H9 (cell line): ENCODE measurements at regions not wholly inside any gene's neighbourhood (a gene's known extent, or its start where the extent isn't known, plus 50 kb on each side); places are given as distances from the start of the nearest gene placed in this dataset.
"Not testable (repeated sequence)": the region's sequence is repeated elsewhere in the genome, so short reads cannot be mapped to it uniquely, and the experiment has no call there.

Experiments used
- DNase-seq: peaks from one replicate; pipeline ENCODE4 v3.0.0-alpha.2; 2017
- H2AFZ ChIP-seq: one replicate; pipeline ENCODE4 v1.6.1; 2013; ENCODE audit warnings: mild to moderate bottlenecking, low read length, control low read depth, moderate library complexity
- H2AK5ac ChIP-seq: 2 replicates; pipeline ENCODE4 v1.6.1; 2013; ENCODE audit warnings: low read length, control low read depth, mixed read lengths; ENCODE audit not compliant: insufficient read length
- H2BK120ac ChIP-seq: one replicate; pipeline ENCODE4 v1.6.1; 2013; ENCODE audit warnings: low read depth, mild to moderate bottlenecking, low read length, control low read depth, inconsistent platforms; ENCODE audit not compliant: poor library complexity, severe bottlenecking
- H2BK12ac ChIP-seq: 2 replicates; pipeline ENCODE4 v1.6.1; 2013; ENCODE audit warnings: low read length, control low read depth, mixed read lengths, low read depth; ENCODE audit not compliant: insufficient read length
- H2BK15ac ChIP-seq: 2 replicates; pipeline ENCODE4 v1.6.1; 2013; ENCODE audit warnings: low read depth, low read length, control low read depth
- H2BK20ac ChIP-seq: one replicate; pipeline ENCODE4 v1.6.1; 2013; ENCODE audit warnings: low read depth, mild to moderate bottlenecking, low read length, control low read depth, inconsistent platforms; ENCODE audit not compliant: poor library complexity, severe bottlenecking
- H2BK5ac ChIP-seq: 2 replicates; pipeline ENCODE4 v1.6.1; 2013; ENCODE audit warnings: low read length, control low read depth, mixed read lengths; ENCODE audit not compliant: insufficient read length
- H3K14ac ChIP-seq: 2 replicates; pipeline ENCODE4 v1.6.1; 2013; ENCODE audit warnings: low read length, control low read depth; ENCODE audit not compliant: insufficient read depth
- H3K18ac ChIP-seq: 2 replicates; pipeline ENCODE4 v1.6.1; 2013; ENCODE audit warnings: low read depth, mild to moderate bottlenecking, mixed read lengths, low read length, control low read depth; ENCODE audit not compliant: insufficient read length
- H3K23ac ChIP-seq: 2 replicates; pipeline ENCODE4 v1.6.1; 2013; ENCODE audit warnings: low read length, control low read depth, mixed read lengths, low read depth; ENCODE audit not compliant: insufficient read length
- H3K23me2 ChIP-seq: 2 replicates; pipeline ENCODE4 v1.6.1; 2013; ENCODE audit warnings: low read depth, mild to moderate bottlenecking, mixed read lengths, low read length, control low read depth; ENCODE audit not compliant: insufficient read length, poor library complexity, severe bottlenecking
- H3K27ac ChIP-seq: 2 replicates; pipeline ENCODE4 v1.5.1; 2013; ENCODE audit warnings: low read length, control low read depth, mixed read lengths, low read depth; ENCODE audit not compliant: insufficient read length
- H3K27me3 ChIP-seq: 2 replicates; pipeline ENCODE4 v1.6.1; 2013; ENCODE audit warnings: low read length, control low read depth, inconsistent platforms; ENCODE audit not compliant: insufficient read depth
- H3K4ac ChIP-seq: 2 replicates; pipeline ENCODE4 v1.6.1; 2013; ENCODE audit warnings: low read depth, mild to moderate bottlenecking, control low read depth, inconsistent platforms, low read length, moderate library complexity
- H3K4me1 ChIP-seq: 2 replicates; pipeline ENCODE4 v1.6.1; 2013; ENCODE audit warnings: low read length, control low read depth, inconsistent platforms; ENCODE audit not compliant: insufficient read depth
- H3K4me2 ChIP-seq: 2 replicates; pipeline ENCODE4 v1.6.1; 2013; ENCODE audit warnings: low read length, control low read depth, mixed read lengths; ENCODE audit not compliant: insufficient read length, insufficient read depth
- H3K56ac ChIP-seq: 2 replicates; pipeline ENCODE4 v1.6.1; 2013; ENCODE audit warnings: low read depth, mild to moderate bottlenecking, mixed read lengths, low read length, control low read depth; ENCODE audit not compliant: insufficient read length
- H3K79me1 ChIP-seq: 2 replicates; pipeline ENCODE4 v1.6.1; 2013; ENCODE audit warnings: low read depth, mild to moderate bottlenecking, moderate library complexity, low read length, control low read depth, inconsistent platforms; ENCODE audit not compliant: insufficient read depth, poor library complexity, severe bottlenecking
- H3K79me2 ChIP-seq: 2 replicates; pipeline ENCODE4 v1.6.1; 2013; ENCODE audit warnings: low read length, control low read depth, inconsistent platforms; ENCODE audit not compliant: insufficient read depth
- H3K9ac ChIP-seq: 2 replicates; pipeline ENCODE4 v1.6.1; 2013; ENCODE audit warnings: low read length, control low read depth, mixed read lengths; ENCODE audit not compliant: insufficient read length; ENCODE audit errors: extremely low read depth
- H3K9me3 ChIP-seq: one replicate; pipeline ENCODE4 v1.6.1; 2013; ENCODE audit warnings: low read depth, low read length, inconsistent platforms; ENCODE audit not compliant: control insufficient read depth
- H3T11ph ChIP-seq: one replicate; pipeline ENCODE4 v1.6.1; 2013; ENCODE audit warnings: mild to moderate bottlenecking, low read length, control low read depth, inconsistent platforms
- H4K20me1 ChIP-seq: one replicate; pipeline ENCODE4 v1.6.1; 2013; ENCODE audit not compliant: control insufficient read depth, insufficient read length, insufficient read depth
- H4K5ac ChIP-seq: 2 replicates; pipeline ENCODE4 v1.6.1; 2013; ENCODE audit warnings: low read depth, mild to moderate bottlenecking, mixed read lengths, low read length, control low read depth; ENCODE audit not compliant: insufficient read length
- H4K8ac ChIP-seq: replicated peaks from 2 replicates; pipeline ENCODE4 v1.6.1; 2013; ENCODE audit warnings: low read length, control low read depth, mixed read lengths, low read depth; ENCODE audit not compliant: insufficient read length
- H4K91ac ChIP-seq: 2 replicates; pipeline ENCODE4 v1.6.1; 2013; ENCODE audit warnings: low read depth, mild to moderate bottlenecking, moderate library complexity, mixed read lengths, low read length, control low read depth; ENCODE audit not compliant: insufficient read length
- H3K27ac Mint-ChIP-seq, 3 experiments: 2 replicates in 2 of 3; 3 replicates in 1 of 3; pipeline ENCODE4 v1.8.0; 2020 to 2021; ENCODE audit warnings: mixed read lengths in 3 of 3, mild to moderate bottlenecking in 1 of 3, moderate library complexity in 1 of 3
- H3K27me3 Mint-ChIP-seq: 2 replicates; pipeline ENCODE4 v1.8.0; 2021; ENCODE audit warnings: low read depth, mild to moderate bottlenecking, moderate library complexity, mixed read lengths
- H3K36me3 Mint-ChIP-seq, 3 experiments: 2 replicates in 2 of 3; 3 replicates in 1 of 3; pipeline ENCODE4 v1.8.0; 2020 to 2021; ENCODE audit warnings: low read depth in 3 of 3, mixed read lengths in 3 of 3; ENCODE audit not compliant: insufficient read depth in 1 of 3
- H3K4me1 Mint-ChIP-seq, 2 experiments: 2 replicates each; pipeline ENCODE4 v1.8.0; 2020; ENCODE audit warnings: mixed read lengths in 2 of 2
- H3K4me3 Mint-ChIP-seq, 2 experiments: 2 replicates in 1 of 2; 3 replicates in 1 of 2; pipeline ENCODE4 v1.8.0; 2020 to 2021; ENCODE audit warnings: mild to moderate bottlenecking in 2 of 2, mixed read lengths in 2 of 2, moderate library complexity in 1 of 2
- H3K9me3 Mint-ChIP-seq, 2 experiments: 2 replicates in 1 of 2; 3 replicates in 1 of 2; pipeline ENCODE4 v1.8.0; 2020; ENCODE audit warnings: mild to moderate bottlenecking in 2 of 2, mixed read lengths in 2 of 2, moderate library complexity in 1 of 2
- WGBS: extraction: QIAGEN DNeasy Blood & Tissue Kit; methylation state at CpG from one replicate; pipeline ENCODE4 v1.1.7; 2013; ENCODE audit warnings: missing lambda C conversion rate, low lambda C conversion rate, mixed read lengths; ENCODE audit not compliant: insufficient read length; ENCODE audit errors: extremely low coverage; 5-methylcytosine and 5-hydroxymethylcytosine counted together

GRCh38 chrX:63135859-63136258, 215.3 kb downstream of the SPIN4 start:
- not testable (repeated sequence) for H3K4me1 ChIP-seq, H2BK12ac ChIP-seq, H4K91ac ChIP-seq, H3K4me1 Mint-ChIP-seq, H4K20me1 ChIP-seq, H3K18ac ChIP-seq, H3K4ac ChIP-seq, H3K4me2 ChIP-seq, H3K79me1 ChIP-seq, H2BK20ac ChIP-seq, H2BK5ac ChIP-seq, H3K27me3 ChIP-seq, H3K9me3 Mint-ChIP-seq, H3K9ac ChIP-seq, H3K56ac ChIP-seq, H2BK15ac ChIP-seq, H4K8ac ChIP-seq, H2BK120ac ChIP-seq, H3K14ac ChIP-seq, H3T11ph ChIP-seq, H3K36me3 Mint-ChIP-seq, H3K9me3 ChIP-seq, H3K79me2 ChIP-seq, H3K23me2 ChIP-seq, H4K5ac ChIP-seq, H3K4me3 Mint-ChIP-seq, H3K27me3 Mint-ChIP-seq, H3K27ac Mint-ChIP-seq, H3K27ac ChIP-seq, H2AFZ ChIP-seq, DNase-seq, H2AK5ac ChIP-seq, H3K23ac ChIP-seq
- no CpG with 5 or more reads among the region's 2 CpGs for WGBS
